ENCODE measurements at regions not wholly inside any gene's neighbourhood (a gene's known extent, or its start where the extent isn't known, plus 50 kb on each side); places are given as distances from the start of the nearest gene placed in this dataset.
"Not testable (repeated sequence)": the region's sequence is repeated elsewhere in the genome, so short reads cannot be mapped to it uniquely, and the experiment has no call there.

GRCh38 chr15:20074082-20074481 lies 467.5 kb downstream of the GOLGA6L6 start:
- TF ChIP-seq POLR2A, CTCF (IDR thresholded peaks at IDR 0.05): not testable (repeated sequence)
